Endothelial cell of umbilical vein (primary cell): ENCODE measurements at regions not wholly inside any gene's neighbourhood (a gene's known extent, or its start where the extent isn't known, plus 50 kb on each side); places are given as distances from the start of the nearest gene placed in this dataset.

ENCODE experiments used
- BruUV-seq: library from RNA; stranded (reverse); fragments of 400-500 nt; replicated peaks from 2 replicates; lab custom pipeline; 2021; lab: Mats Ljungman, UMichigan
- CTCF ChIA-PET: fragments of 300-600, 350-600 bp; sonication (Branson Sonifier 250); formaldehyde crosslinking; loops from one replicate; lab custom pipeline; 2021; ENCODE audit warnings: antibody characterized with exemption, inconsistent platforms; lab: Charles Lee
- POLR2A ChIA-PET: fragments of 300-600, 350-600 bp; sonication (Branson Sonifier 250); formaldehyde crosslinking; loops from one replicate; lab custom pipeline; 2021; ENCODE audit warnings: antibody characterized with exemption, inconsistent platforms; lab: Charles Lee
- DNase-seq: peaks from one replicate; pipeline ENCODE4 v3.0.0-alpha.2; 2011; ENCODE audit warnings: low read depth, low spot score
- FAIRE-seq: peaks from 2 replicates; lab custom pipeline; 2011; peaks lifted over from hg19 to GRCh38; lab: Jason Lieb, UNC
- H2AFZ ChIP-seq: 2 replicates; pipeline ENCODE4 v1.6.0; 2012; ENCODE audit warnings: low read depth, low read length, control low read depth, inconsistent platforms
- H3K27ac ChIP-seq: 2 replicates; pipeline ENCODE4 v1.5.1; 2011; ENCODE audit warnings: low read depth, mild to moderate bottlenecking, control low read depth, low read length, moderate library complexity; ENCODE audit not compliant: insufficient read depth
- H3K27me3 ChIP-seq, 2 experiments: 2 replicates each; pipeline versions ENCODE4 v1.6.0 to v1.6.1; 2011; ENCODE audit warnings: low read length in 2 of 2, mixed read lengths in 1 of 2; ENCODE audit not compliant: control insufficient read depth in 2 of 2, insufficient read depth in 2 of 2
- H3K36me3 ChIP-seq, 2 experiments: 2 replicates in 1 of 2; 3 replicates in 1 of 2; pipeline ENCODE4 v1.5.1; 2011; ENCODE audit warnings: low read length in 2 of 2, mild to moderate bottlenecking in 1 of 2, moderate library complexity in 1 of 2; ENCODE audit not compliant: control insufficient read depth in 2 of 2, insufficient read depth in 2 of 2; ENCODE audit errors: extremely low read depth in 1 of 2
- H3K4me1 ChIP-seq: 3 replicates; pipeline ENCODE4 v1.5.1; 2011; ENCODE audit warnings: mild to moderate bottlenecking, low read length; ENCODE audit not compliant: control insufficient read depth, insufficient read depth; ENCODE audit errors: extremely low read depth
- H3K4me2 ChIP-seq: 2 replicates; pipeline ENCODE4 v1.6.1; 2011; ENCODE audit warnings: low read length, control low read depth, mixed read lengths; ENCODE audit not compliant: insufficient read depth
- H3K4me3 ChIP-seq, 3 experiments: fragments of 200-600 bp in 1 of 3; sonication (generic), shearing (Covaris generic) in 1 of 3; replicated peaks in 1 of 3; 2 replicates each; pipeline ENCODE4 v1.5.1; 2011 to 2016; ENCODE audit warnings: control low read depth in 3 of 3, low read length in 3 of 3, mild to moderate bottlenecking in 2 of 3, inconsistent platforms in 1 of 3, low read depth in 1 of 3, moderate library complexity in 1 of 3; ENCODE audit not compliant: insufficient read depth in 1 of 3
- H3K79me2 ChIP-seq: 2 replicates; pipeline ENCODE4 v1.6.0; 2012; ENCODE audit warnings: low read length, inconsistent platforms; ENCODE audit not compliant: control insufficient read depth, insufficient read depth
- H3K9ac ChIP-seq: replicated peaks from 2 replicates; pipeline ENCODE3; 2011; ENCODE audit warnings: low read length, control low read depth; ENCODE audit not compliant: insufficient read depth; ENCODE audit errors: extremely low read depth
- H3K9me1 ChIP-seq: replicated peaks from 3 replicates; pipeline ENCODE4 v1.6.0; 2011; ENCODE audit warnings: mild to moderate bottlenecking, low read length; ENCODE audit not compliant: control insufficient read depth, insufficient read depth; ENCODE audit errors: extremely low read depth
- H3K9me3 ChIP-seq: replicated peaks from 2 replicates; pipeline ENCODE4 v1.5.1; 2012; ENCODE audit warnings: low read length, inconsistent platforms; ENCODE audit not compliant: control insufficient read depth, insufficient read depth
- H4K20me1 ChIP-seq: replicated peaks from 2 replicates; pipeline ENCODE3; 2011; ENCODE audit warnings: mild to moderate bottlenecking, low read length; ENCODE audit not compliant: control insufficient read depth, insufficient read depth; ENCODE audit errors: extremely low read depth
- EZH2 ChIP-seq: IDR thresholded peaks from 2 replicates; pipeline ENCODE4 v1.6.1; 2012; ENCODE audit warnings: borderline replicate concordance, low read depth, mild to moderate bottlenecking, moderate library complexity, low read length, inconsistent platforms; ENCODE audit not compliant: severe bottlenecking
- GATA2 ChIP-seq: IDR thresholded peaks from 2 replicates; pipeline ENCODE4 v1.7.0; 2011; ENCODE audit warnings: low read depth, mild to moderate bottlenecking, moderate library complexity, mixed read lengths, low read length; ENCODE audit not compliant: insufficient read length, insufficient read depth
- JUN ChIP-seq: IDR thresholded peaks from 2 replicates; pipeline ENCODE4 v1.6.1; 2011; ENCODE audit warnings: borderline replicate concordance, low read depth; ENCODE audit not compliant: insufficient read length, insufficient read depth
- POLR2A ChIP-seq: IDR thresholded peaks from 2 replicates; pipeline ENCODE4 v1.6.1; 2012; ENCODE audit warnings: low read depth, mild to moderate bottlenecking, control low read depth, low read length
- POLR2AphosphoS5 ChIP-seq: IDR thresholded peaks from 2 replicates; pipeline ENCODE4 v1.6.1; 2012; ENCODE audit warnings: low read depth, mild to moderate bottlenecking, control low read depth, low read length, moderate library complexity; ENCODE audit not compliant: insufficient read depth
- dilution Hi-C: fragments of 300-500 bp; cut with MboI; formaldehyde crosslinking; loops from one replicate; pipeline ENCODE4 v1.15.0; 2019; ENCODE audit warnings: low sequenced_read_pairs; ENCODE audit not compliant: extremely low pct_ligation_motif_present
- intact Hi-C: fragments of 100-400 bp; cut with micrococcal nuclease; formaldehyde crosslinking; loops from one replicate; pipeline ENCODE4 v1.10.0; 2022
- TF ChIP-seq, protein P1 (sequence below): IDR thresholded peaks from 2 replicates; pipeline ENCODE4 v1.6.1; 2011; ENCODE audit not compliant: insufficient read depth, insufficient read length
- TF ChIP-seq, protein P2 (sequence below), 2 donors: IDR thresholded peaks; 1 replicate in 1 of 2; 2 replicates in 1 of 2; pipeline ENCODE4 v1.5.1; 2011; ENCODE audit warnings: low read length in 2 of 2, mild to moderate bottlenecking in 2 of 2, moderate library complexity in 2 of 2, control low read depth in 1 of 2, inconsistent platforms in 1 of 2, low read depth in 1 of 2; ENCODE audit not compliant: insufficient read depth in 1 of 2; ENCODE audit errors: extremely low read depth in 1 of 2

DNA sequence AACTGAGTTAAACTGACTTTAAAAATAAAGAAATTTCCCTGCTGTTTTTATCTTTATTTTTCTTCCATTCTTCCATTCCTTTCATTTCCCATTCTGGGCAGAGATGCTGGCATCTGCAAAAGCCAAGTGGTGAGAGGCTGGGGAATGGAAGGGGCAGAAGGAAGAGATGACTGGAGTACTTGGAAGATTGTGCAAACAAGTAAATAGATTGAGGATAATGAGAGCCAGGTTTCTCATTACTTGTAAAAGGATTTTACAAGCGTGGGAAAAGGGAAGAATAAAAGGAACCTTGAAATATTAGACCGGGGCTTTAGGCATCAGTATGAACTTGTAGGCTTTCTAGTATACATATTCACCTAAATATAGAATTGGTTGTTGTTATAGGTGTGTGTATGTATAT, 341.2 kb downstream of the CAAP1 start:
- POLR2A ChIA-PET: no interaction called here
- dilution Hi-C loops: no loop called here

DNA sequence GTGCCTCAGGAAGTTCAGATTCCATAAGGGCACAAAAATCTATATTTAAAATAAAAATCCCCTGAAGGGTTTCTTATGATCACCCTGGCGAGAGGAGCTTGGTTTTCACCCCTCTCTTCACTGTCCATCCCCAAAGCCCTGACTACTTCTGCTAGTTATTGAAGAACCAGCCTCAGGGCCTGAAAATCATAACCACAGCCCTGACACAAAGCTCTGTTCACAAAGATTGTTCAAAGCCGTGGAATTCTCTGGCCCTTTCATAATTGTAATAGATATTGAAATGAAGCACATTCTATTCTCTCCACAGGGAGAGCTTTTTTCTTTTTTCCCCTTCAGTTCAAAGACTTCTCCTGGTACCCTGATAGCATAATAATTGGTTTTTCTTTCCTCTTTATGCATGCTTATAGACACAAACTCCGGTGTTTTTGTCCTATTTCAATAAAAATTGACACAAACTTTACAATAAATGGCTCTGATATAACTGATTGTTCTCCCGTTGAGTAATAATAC, 343.8 kb downstream of the CAAP1 start:
- dilution Hi-C loops: no loop called here
- BruUV-seq: no TSS peak
- Histone ChIP-seq H3K27me3 (no peaks in the 10 kb centered on the region), H3K4me3 (no peak overlapping the region), H3K27ac (no peak overlapping the region), H3K79me2 (no peaks in the 10 kb centered on the region), H3K4me1 (no peaks in the 10 kb centered on the region), H3K9me3 (no peaks in the 10 kb centered on the region), H3K9ac (no peak overlapping the region), H3K4me2 (no peak overlapping the region), H4K20me1 (no peaks in the 10 kb centered on the region), H3K9me1 (no peaks in the 10 kb centered on the region), H2AFZ (no peak overlapping the region), H3K36me3 (no peaks in the 10 kb centered on the region)
- ChIA-PET CTCF (no interaction called here), POLR2A (no interaction called here)
- FAIRE-seq (no peak), DNase-seq (no peak)
- TF ChIP-seq EZH2 (no peak), GATA2 (no peak), POLR2A (no peak)
- TF ChIP-seq, protein P1, sequence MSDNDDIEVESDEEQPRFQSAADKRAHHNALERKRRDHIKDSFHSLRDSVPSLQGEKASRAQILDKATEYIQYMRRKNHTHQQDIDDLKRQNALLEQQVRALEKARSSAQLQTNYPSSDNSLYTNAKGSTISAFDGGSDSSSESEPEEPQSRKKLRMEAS: no peak
- TF ChIP-seq, protein P2, sequence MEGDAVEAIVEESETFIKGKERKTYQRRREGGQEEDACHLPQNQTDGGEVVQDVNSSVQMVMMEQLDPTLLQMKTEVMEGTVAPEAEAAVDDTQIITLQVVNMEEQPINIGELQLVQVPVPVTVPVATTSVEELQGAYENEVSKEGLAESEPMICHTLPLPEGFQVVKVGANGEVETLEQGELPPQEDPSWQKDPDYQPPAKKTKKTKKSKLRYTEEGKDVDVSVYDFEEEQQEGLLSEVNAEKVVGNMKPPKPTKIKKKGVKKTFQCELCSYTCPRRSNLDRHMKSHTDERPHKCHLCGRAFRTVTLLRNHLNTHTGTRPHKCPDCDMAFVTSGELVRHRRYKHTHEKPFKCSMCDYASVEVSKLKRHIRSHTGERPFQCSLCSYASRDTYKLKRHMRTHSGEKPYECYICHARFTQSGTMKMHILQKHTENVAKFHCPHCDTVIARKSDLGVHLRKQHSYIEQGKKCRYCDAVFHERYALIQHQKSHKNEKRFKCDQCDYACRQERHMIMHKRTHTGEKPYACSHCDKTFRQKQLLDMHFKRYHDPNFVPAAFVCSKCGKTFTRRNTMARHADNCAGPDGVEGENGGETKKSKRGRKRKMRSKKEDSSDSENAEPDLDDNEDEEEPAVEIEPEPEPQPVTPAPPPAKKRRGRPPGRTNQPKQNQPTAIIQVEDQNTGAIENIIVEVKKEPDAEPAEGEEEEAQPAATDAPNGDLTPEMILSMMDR (IDR thresholded peaks at IDR 0.05; ENCODE audit: extremely low read depth in 1 of 2, insufficient read depth in 1 of 2, low read depth in 1 of 2, low read length in 2 of 2): no peak
- intact Hi-C loops: no loop called here

More for the DNA sequence above, 341.2 kb downstream of the CAAP1 start:
- no peaks in the 10 kb centered on the region for H3K9me3 ChIP-seq
- no peak overlapping the region for H2AFZ ChIP-seq
- DNase-seq (no peak), FAIRE-seq (no peak)
- no peaks in the 10 kb centered on the region for H4K20me1 ChIP-seq
- H3K79me2 ChIP-seq: no peaks in the 10 kb centered on the region
- no peak overlapping the region for H3K4me3 ChIP-seq
- no peak overlapping the region for H3K27ac ChIP-seq
- H3K27me3 ChIP-seq: no peaks in the 10 kb centered on the region
- no peaks in the 10 kb centered on the region for H3K4me1 ChIP-seq
- intact Hi-C loops: no loop called here
- no peaks in the 10 kb centered on the region for H3K36me3 ChIP-seq
- no peak overlapping the region for H3K4me2 ChIP-seq
- BruUV-seq: no TSS peak
- CTCF ChIA-PET: no interaction called here
- no peaks in the 10 kb centered on the region for H3K9me1 ChIP-seq
- TF ChIP-seq GATA2 (no peak), POLR2AphosphoS5 (no peak), JUN (no peak), EZH2 (no peak)
- H3K9ac ChIP-seq: no peak overlapping the region
